Bronchial epithelial cell (primary cell): ENCODE measurements at regions not wholly inside any gene's neighbourhood (a gene's known extent, or its start where the extent isn't known, plus 50 kb on each side); places are given as distances from the start of the nearest gene placed in this dataset.
A peak's percentile ranks its signal among the peaks of the same experiment; 100 is the strongest.

Experiments
- DNase-seq: peaks from one replicate; pipeline ENCODE4 v3.0.0-alpha.2; 2010; ENCODE audit warnings: low read depth
- FAIRE-seq: peaks from 2 replicates; lab custom pipeline; 2011; peaks lifted over from hg19 to GRCh38; lab: Jason Lieb, UNC
- H3K27me3 ChIP-seq: 2 replicates; pipeline ENCODE4 v1.5.1; 2011; ENCODE audit warnings: low read length; ENCODE audit not compliant: control insufficient read depth, insufficient read depth
- H3K36me3 ChIP-seq: 2 replicates; pipeline ENCODE4 v1.5.1; 2011; ENCODE audit warnings: low read length; ENCODE audit not compliant: control insufficient read depth, insufficient read depth
- H3K4me3 ChIP-seq: 2 replicates; pipeline ENCODE4 v1.5.1; 2011; ENCODE audit warnings: mild to moderate bottlenecking, low read depth, low read length, control low read depth
- CTCF ChIP-seq: IDR thresholded peaks from 2 replicates; pipeline ENCODE4 v1.5.1; 2011; ENCODE audit warnings: mild to moderate bottlenecking, moderate library complexity, low read length, control low read depth, inconsistent platforms; ENCODE audit not compliant: insufficient read depth, severe bottlenecking

- TF ChIP-seq CTCF, result no peak
- H3K4me3 ChIP-seq, result no peak overlapping the region
- DNase-seq (no peak), FAIRE-seq (no peak)
- no peaks in the 10 kb centered on the region for H3K27me3 ChIP-seq
- no peaks in the 10 kb centered on the region for H3K36me3 ChIP-seq
These were observed 176.3 kb downstream of the SCP2D1 start for GRCh38 chr20:18989736-18990474.

DNA sequence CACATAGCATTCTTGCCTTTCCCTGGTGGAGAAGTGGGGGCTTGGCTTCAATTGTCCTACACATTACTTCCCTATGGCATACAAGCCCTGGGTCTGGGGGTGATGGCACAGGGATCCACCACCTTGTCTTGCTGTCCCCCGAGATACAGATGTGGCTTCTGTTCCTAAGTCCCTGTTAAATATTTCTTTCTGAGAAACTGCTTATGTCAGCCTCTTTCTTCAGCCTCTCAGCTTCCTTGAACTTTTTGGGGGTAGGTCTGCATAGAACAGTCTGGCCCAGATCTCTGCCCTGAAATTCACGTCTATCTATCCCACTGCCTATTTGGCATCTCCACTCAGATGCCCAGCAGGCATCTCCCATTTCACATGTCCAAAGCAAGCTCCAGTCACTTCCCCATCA, 177.4 kb downstream of the SCP2D1 start:
- DNase-seq, result no peak
- no peak overlapping the region for H3K4me3 ChIP-seq
- H3K27me3 ChIP-seq, result no peaks in the 10 kb centered on the region
- no peak for TF ChIP-seq CTCF
- H3K36me3 ChIP-seq, result no peaks in the 10 kb centered on the region
- FAIRE-seq, result peak; percentile 55

- FAIRE-seq (no peak), DNase-seq (no peak)
- no peaks in the 10 kb centered on the region for H3K36me3 ChIP-seq
These were observed 178.8 kb downstream of the SCP2D1 start for GRCh38 chr20:18992418-18992817.

GRCh38 chr20:18995455-18995854, 181.9 kb downstream of the SCP2D1 start:
- no peak for DNase-seq
- TF ChIP-seq CTCF, result no peak
- Histone ChIP-seq H3K27me3 (no peaks in the 10 kb centered on the region), H3K4me3 (no peak overlapping the region), H3K36me3 (no peaks in the 10 kb centered on the region)
- no peak for FAIRE-seq

More at GRCh38 chr20:18992418-18992817, 178.8 kb downstream of the SCP2D1 start:
- H3K27me3 ChIP-seq, result no peaks in the 10 kb centered on the region
- H3K4me3 ChIP-seq, result no peak overlapping the region
- TF ChIP-seq CTCF, result no peak

GRCh38 chr20:18999086-18999485, 185.5 kb downstream of the SCP2D1 start:
- H3K27me3 ChIP-seq, result no peaks in the 10 kb centered on the region
- DNase-seq, result no peak
- no peak for FAIRE-seq
- TF ChIP-seq CTCF, result no peak
- H3K36me3 ChIP-seq, result no peaks in the 10 kb centered on the region
- H3K4me3 ChIP-seq, result no peak overlapping the region

DNA sequence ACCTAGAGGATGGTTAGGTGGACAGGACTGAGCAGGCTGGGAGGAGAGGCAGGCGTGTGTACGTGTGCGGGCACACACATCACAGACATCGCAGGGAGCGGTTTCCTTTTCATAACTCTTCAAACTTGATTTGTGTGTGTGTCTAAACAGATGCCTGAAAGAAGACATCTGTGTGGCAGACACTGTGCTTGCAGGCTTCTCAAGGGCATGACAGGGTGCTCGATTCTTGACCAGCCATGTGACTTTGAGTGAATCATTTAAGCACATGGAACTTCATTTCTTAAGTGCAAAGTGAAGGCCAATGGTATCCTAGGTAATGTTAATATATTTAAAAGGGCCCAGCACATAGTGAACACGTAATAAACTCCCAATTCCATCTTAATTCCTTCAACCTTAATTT, 186.5 kb downstream of the SCP2D1 start:
- no peaks in the 10 kb centered on the region for H3K36me3 ChIP-seq
- no peak for FAIRE-seq
- no peak for TF ChIP-seq CTCF
- DNase-seq, result no peak
- H3K27me3 ChIP-seq, result no peaks in the 10 kb centered on the region
- H3K4me3 ChIP-seq, result no peak overlapping the region
